IPS-NIHi7 (cell line): ENCODE measurements at regions not wholly inside any gene's neighbourhood (a gene's known extent, or its start where the extent isn't known, plus 50 kb on each side); places are given as distances from the start of the nearest gene placed in this dataset.
A peak's percentile ranks its signal among the peaks of the same experiment; 100 is the strongest.

Experiments
- DNase-seq: peaks from one replicate; pipeline ENCODE4 v3.0.0; 2012; ENCODE audit warnings: mixed read lengths; ENCODE audit errors: extremely low spot score

DNA sequence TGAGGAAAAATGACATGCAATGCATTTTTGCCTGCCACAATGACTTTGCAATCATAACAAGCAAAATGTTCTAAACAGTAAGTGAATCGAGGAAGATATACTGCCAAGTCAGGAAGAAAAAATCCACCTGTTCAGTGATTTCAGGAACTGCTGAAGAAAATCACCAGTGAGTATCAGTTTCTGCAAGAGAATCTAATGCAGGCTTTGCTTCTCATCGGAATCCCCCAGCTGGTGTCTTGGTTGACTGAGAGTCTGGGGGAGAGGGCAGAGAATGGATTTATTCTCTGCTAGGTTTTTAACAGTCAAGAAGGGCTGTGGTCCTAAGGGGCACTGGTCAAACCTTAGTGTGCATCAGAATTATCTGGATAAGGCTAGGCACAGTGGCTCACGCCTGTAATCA is 363.4 kb downstream of the CDH26 start:
- DNase-seq = no peak

DNA sequence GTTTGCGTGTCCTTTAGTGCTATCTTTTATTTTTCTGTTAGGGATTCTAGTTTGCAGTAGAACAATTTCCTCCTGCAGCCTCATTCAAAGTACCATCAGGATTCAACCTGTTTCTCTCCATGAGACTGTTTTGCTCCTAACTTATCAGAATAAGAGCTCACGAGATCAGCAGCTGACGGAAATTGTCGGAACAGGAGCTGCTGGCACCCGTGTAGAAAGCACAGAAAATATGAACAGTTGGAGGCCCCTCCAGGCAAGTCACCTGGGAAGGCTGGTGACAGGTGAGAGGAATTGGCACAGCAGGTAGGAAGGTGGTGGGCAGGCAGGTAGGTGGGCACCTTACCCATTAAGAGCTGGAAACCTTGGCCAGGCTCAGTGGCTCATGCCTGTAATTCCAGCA is 368.6 kb downstream of the CDH26 start:
- DNase-seq = no peak

DNA sequence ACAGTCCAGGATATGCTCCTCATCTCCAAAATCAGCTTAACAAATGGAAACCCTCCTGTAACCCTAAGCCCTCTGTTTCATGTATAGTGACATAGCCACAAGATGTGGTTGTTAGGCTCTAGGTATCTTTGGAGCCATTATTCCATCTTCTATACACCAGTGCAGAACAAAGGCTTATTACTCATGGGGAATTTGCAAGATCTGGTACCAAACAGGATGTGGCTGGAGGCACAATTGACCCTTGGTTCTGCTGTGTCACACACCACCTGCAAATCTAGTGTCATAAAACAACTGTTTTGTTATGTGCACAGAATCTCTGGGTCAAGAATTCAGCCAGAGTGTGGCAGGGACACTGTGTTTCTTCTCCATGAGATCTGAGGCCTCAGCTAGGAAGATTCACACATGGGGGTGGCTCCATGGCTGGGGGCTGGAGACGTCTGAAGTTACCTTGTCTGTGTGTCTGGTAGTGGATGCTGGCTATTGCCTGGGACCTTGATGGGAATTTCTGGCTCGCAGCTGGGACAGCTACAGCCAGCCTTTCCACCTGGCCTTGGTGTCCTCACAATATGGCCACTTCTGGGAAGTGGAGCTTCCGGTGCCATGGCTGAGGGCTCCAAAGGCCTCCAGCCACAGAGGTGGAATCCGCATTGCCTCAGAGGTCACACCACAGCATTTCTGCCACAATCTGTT is 369.9 kb downstream of the CDH26 start:
- DNase-seq = no peak

DNA sequence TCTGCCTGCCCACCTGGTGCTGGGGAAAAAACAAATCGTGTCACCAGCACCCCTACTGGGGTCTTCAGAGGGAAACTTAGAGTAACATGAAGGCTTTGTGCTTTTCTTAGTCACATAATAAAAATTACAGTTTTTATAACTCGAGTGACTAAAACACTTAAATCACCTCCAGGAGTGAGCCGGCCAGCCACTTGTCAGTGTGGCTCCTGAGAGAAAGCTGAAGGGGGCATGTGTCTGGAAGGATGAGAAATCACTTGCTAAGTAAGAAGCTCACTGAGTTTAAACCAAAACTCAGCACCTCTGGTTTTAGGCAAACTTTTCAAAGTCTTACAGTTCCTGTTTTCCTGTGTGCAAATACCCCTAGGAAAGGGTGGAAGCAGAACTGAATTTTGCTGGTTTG is 372.2 kb downstream of the CDH26 start:
- DNase-seq = no peak

DNA sequence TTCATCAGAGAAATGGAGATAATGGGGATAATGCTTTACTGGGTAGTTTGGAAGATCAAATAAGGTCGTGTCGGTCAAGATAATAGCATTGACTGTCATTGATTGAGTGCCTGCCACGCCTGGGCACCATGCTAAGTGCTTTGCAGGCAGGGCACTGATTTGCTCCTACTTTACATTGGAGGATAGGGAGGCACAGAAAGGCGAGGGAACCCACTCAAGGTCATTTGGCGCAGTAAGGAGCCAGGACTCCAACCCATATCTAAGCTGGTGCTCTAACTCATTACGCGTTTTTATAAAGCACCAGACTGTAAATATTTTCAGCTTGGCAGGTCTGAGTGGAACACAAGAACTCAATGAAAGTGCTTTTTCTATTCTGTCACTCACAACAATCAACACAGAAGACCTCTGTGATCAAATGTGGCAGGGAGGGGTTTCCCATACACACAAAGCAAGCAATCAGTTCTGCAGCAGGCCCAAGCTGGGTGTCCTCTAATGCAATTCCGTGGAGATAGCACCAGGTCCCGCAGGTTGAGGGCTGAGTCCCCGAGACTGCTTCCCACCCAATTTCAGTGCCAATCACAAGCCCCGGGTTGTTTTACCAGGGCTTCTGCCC is 373.6 kb downstream of the CDH26 start:
- no peak for DNase-seq

DNA sequence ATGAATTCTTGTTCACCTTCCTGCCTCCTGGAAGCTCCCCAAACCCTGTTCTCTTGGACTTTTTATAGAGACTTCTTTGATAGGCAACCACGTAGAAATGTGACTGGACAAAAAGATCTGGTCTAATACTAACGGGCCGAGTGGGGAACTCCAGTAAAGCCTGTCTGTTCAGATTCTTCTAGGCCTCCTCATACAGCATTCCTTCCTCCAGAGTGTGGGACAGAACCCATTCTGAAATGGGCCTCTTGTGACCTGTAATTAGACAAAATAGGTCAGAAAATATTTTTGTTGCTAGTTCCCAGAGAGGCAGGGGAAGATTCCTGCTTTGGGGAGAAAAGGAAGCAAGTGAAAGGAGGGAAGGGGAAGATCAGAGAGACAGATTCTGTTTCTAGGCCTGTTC is 374.3 kb downstream of the CDH26 start:
- DNase-seq = no peak

DNA sequence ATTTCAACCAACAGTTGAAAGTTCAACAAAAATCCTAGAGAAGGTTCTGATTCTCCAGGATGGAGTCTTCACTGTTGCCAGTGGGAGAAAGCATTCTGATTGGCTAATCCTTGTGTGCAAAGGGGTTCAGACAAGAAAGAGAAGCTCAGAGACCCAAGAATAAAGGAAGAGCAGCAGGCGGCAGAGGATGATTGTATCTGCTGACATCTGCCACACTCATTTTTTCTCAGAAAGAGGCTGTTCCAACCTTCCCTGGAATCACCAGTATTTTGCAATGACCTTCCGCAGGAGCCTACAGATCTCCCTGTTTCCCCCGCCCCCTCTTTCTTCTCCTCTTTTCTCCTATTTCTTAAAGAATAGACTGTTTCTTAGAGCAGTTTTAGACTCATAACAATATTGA is 376.7 kb downstream of the CDH26 start:
- DNase-seq = no peak

DNA sequence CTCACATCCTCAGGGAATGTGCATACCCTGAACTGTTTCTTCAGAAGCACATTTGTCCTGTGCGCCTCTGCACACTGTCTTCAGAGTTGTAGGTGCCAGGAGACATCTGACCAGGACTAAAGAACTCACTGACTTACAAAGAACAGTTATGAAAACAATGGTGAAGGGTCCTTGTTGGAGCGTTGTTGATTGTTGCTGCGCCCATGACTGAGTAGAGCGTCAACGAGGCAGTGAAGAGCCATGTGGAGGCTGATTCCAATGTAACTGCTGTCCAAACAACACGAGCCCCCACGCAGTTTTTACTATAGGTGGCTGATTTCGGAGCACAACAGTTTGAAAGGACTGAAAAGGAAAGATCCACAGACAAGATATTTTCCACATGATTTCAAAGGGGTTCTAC is 380.3 kb downstream of the CDH26 start:
- no peak for DNase-seq

DNA sequence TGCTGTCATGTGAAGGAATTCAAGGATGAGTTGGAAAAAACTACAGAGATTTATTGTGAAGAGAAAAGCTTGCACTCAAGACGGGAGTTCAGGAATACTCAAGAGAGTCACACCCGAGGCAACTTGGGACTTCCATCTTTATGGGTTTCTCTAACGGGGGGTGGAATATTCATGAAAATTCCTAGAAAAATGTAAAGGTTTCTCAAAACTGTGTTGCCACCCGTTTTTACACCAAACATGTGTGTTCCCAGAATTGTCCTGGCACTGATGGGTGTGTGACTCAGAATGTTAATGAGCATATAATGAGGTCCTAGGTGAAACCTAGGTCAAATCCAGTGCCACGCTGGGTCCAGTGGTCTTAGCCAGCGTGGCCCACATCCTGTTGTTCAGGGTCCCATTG is 381.5 kb downstream of the CDH26 start:
- DNase-seq = no peak

DNA sequence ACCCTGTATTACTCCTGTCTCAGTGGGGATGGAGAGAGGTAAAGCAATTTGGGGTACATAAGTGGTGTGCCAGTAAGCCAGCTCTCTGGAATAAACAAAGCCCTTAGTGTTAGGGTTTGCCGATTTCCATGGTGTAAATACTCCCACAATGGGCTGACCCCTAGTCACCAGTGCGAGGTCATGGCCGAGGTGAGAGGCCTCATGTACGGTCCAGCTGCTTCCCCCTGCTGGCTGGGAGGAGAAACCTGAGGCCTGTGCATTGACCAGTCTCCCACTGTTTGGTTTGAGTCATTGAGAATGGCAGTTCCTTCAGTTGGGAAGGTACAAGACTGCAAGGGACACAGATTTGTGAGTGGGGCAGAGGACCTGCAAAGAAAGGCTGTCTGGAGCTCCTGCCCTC is 382.0 kb downstream of the CDH26 start:
- DNase-seq = no peak

DNA sequence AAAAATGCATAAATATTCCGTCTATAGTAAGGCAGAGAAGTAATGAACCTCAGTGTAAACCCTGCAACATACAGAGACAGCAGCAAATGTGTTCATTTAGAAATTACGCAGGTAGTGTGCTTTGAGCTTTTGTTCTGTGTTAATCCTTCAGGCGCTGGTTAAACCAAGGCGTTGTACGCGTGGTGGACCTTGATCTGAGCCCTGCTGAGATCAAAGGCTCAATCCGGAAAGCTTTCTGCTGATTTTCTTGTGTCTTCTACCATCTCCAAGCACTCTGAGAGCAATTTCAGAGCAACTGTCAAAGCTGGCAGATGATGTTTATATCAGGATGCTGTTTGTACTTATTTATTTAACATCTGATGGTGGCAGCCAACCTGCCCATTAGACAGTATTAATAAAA is 382.8 kb downstream of the CDH26 start:
- no peak for DNase-seq

DNA sequence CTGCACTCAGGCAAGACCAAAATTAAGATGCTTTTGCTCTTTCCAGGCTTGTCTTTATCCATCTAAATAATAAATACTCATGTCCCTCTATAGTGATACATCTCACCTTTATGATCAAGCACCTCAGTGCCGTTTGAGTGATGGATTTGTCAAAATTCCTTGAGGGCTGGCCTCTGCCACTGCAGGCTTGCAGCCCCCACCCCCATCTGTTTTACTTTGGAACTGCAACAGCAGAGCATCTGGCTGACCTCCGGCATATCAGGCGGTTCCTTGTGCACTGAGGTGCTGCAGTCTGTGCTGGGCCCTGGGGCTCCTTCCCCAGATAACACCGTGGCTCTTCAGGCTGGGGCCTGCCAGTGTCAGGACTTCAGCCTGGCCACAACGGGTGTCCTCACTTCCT is 386.9 kb downstream of the CDH26 start:
- DNase-seq = peak; percentile 51

DNA sequence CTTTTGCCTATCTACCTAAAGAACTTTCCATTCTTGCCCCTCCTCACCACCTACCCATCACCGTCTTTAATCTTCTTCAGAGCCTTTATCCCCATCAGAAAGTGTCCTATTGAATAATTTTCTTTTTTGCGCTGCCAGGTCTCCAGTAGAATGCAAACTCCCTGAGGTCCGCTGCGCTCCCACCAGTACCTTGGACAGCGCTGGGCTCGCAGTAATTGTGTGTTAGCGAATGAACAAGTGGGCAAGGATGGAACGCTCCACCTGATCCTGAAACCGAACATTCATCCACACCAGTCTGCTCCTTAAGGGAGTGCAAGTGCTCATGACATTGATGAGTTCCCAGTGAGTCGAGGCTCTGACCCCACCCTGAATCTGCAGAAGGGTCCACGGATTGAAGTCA is 391.2 kb downstream of the CDH26 start:
- DNase-seq = no peak

DNA sequence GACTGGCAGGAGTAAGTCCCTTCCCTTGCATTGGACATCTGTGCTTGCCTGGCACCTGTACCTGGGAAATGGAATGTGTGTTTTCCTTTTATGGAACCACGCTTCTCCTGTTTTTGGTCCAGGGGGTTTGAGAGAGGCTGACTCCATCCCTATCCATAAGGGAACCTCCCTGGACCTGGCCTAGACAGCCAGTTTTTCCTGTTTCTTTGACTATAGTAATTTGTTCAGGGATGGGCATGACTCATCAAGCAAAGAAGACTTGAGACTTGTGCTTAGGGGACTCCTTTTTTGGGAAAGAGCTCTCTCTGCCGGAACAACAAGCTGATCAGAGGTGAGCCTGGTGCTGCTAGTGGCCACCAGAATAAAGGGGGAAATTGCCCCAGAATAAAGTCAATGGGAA is 393.8 kb downstream of the CDH26 start:
- DNase-seq = no peak

DNA sequence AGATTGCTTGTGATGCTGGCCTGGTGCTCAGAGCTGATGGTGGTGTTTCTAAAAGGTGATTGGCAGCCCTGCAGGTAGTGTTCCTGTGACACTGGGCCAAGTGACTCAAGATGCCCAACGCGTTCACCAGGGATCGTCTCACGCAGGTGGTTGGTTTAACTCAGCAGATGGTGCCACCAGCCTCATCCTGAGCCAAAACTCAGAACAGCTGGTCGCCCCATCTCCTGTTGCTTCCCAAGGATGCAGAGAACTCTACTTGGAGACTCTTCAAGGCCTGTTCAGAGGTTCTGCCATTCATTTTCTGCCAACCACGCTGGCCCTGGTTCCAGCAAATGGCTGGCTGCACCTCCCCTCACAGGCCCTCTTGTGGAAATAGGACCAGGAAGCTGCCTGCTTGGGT is 394.4 kb downstream of the CDH26 start:
- no peak for DNase-seq

DNA sequence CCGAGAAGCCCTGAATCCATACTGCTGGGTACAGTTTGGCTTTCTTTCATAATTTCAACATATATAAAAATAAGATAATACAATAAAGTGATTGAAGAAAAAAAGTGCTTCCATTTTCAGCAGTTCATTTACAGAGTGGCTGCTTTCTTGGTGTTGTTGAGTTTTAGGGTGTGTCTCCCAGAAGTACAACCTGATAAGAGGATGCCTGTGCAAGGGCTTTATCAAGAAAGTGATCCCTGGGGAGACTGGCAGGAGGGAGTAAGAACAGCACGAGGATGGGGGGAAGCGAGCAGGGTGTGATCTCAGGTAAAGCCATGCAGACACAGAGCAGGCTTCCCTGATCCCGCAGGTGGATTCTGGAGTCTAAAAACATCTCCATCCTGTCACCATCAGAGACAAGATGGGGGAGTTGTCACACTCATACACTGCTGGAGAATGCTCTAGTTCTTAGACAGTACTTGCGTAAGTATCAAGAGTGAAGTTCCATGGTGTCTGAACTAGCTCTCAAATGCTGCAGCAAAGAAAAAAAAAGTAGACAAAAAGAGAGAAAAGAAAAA is 395.9 kb downstream of the CDH26 start:
- no peak for DNase-seq

DNA sequence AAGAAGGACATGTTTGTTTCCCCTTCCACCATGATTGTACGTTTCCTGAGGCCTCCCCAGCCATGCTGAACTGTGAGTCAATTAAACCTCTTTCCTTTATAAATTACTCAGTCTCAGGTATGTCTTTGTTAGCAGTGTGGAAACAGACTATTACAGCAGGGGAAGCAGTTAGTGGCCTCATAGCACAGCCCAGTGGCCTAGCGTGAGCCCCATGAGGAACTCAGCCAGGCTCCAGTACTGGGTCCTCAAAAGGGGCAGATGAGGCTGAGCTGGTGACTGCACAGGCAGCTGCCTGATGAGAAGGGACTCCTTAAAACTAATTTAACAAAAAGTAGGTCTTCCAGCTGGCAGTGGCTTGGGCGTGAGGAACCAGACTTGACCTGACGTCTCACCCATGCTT is 399.9 kb downstream of the CDH26 start:
- DNase-seq = no peak

DNA sequence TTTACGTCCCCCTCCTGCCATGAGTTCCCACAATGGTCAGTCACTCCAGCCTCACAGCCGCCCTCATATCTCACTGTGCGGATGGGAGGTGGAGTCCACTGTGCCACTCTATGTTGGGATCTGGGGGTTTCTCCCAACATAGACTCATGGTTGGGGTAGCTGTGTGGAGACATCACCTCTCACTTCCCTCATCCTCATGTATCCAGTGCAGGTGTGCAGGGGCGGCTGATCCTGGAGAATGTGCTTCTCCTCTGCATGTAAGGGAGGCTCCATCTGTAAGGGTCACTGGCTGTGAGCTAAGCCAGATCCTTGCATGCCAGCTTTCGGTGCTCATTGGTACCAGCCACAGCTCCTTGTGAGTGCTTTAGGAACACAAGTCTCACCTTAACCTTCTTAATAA is 400.8 kb downstream of the CDH26 start:
- no peak for DNase-seq

DNA sequence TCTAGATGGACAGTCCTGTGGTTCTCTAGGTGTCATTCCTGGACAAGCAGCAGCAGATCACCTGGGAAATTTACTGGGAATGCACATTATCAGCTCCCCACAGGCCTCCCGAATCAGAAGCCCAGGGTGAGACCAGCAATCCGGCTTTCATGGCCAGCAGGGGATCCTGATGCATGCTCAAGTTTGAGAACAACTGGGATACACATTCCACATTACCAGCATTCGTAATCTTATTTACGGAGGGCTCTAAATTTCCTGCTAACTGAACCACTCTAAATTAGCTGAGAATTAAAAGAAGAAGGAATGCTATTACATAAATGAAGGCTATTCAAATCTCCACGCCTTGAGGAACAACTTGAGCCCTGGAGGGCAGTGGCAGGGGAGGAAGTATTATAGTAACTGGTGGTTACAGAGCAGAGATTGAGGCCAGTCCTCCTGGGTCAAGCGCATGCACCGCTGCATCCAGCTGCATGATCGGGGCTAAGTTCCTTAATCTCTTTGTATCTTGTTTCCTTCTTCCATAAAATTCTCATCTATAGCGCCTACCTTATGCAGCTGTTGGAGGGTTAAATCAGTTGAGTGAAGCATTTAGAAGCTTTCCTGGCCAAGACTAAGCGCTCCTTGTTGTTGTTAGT is 403.7 kb downstream of the CDH26 start:
- DNase-seq = no peak

DNA sequence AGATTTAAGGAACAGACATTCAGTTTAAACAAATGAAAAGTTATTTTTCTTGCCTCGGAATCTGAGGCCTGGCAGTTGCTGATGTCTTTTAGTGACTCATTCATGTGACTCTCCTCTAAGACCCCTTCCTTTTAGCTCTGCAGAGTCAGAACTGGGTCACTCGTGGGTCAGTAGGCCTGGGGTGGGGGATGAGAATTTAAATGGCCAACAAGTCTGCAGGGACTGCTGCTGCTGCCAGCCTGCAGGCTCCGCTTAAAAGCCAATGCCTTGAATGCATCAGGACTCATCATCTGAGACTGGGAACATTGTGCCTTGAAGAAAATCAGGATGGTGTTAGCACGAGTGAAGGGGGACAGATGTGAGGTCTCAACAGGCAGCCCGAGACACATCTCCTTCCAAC is 404.3 kb downstream of the CDH26 start:
- DNase-seq = no peak

DNA sequence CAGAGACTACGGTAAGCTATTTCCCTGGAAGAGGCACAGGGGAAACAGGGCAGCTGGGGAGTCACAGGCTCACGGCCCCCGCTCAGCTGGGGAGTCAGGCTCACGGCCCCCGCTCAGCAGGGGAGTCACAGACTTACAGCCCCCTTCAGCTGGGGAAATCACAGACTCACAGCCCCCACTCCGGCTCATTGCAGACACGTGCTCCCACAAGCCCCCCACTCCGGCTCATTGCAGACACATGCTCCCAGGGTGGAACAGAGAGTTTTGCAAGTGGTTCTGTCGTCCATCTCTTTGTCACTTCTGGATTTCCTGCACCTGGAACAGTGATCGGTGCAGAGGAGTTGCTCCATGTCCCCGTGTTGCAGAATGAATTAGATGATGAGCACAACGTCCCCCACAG is 405.5 kb downstream of the CDH26 start:
- no peak for DNase-seq

DNA sequence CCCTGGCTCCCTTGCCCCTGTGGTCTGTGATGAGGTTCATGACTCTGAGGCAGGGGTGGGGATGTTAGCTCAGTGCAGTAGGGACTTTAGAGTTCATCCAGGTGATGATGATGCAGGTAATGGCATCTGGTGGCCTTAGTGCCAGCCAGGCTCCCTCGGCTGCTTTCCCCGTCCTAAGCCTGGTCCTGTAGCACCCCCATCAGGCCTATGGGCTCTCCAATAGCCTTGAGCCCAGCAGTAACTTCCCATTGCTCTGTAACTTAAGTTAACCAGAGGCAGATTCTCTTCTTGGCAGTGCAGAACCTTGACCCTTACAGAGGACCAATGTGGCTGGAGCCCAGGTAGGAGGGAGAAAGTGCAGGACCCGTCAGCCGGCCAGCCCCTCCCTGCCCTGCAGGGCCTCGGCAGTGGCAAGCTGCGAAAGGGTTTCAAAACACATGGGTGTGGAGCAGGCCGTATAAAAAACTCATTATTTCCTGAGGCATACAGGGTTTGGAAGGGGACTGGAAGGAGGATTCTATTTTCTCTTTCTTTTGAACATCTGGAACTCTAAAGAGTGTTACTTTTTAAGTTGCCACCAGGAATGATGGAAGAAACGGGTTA is 406.9 kb downstream of the CDH26 start:
- peak; percentile 72 for DNase-seq

DNA sequence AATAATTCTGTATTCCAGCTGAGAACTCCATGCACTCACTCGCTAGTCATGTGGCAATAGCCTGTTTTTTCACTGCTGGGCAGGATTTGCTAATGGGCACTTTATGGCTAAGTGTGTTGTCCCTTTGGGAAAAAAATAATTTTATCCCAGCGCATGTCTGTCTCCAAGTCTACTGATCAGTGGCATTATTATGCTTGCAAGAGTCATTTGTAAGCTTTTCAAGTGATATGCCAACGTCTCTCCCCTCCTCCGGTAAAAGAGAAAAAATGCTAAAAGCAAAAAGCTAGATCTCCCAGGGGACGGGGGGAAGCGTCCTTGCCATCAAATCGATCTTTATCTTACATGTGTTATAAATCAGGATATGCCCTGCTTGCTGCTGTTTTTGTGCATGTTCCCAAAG is 407.7 kb downstream of the CDH26 start:
- DNase-seq = no peak
